GM23248 (cell line): ENCODE measurements at regions not wholly inside any gene's neighbourhood (a gene's known extent, or its start where the extent isn't known, plus 50 kb on each side); places are given as distances from the start of the nearest gene placed in this dataset.
"Not testable (repeated sequence)": the region's sequence is repeated elsewhere in the genome, so short reads cannot be mapped to it uniquely, and the experiment has no call there.

Experiments
- DNase-seq: peaks from one replicate; pipeline ENCODE4 v3.0.0-alpha.2; 2015
- H2AFZ ChIP-seq: fragments of 200-600 bp; sonication (generic); 2 replicates; pipeline ENCODE4 v1.6.1; 2016; ENCODE audit warnings: antibody characterized with exemption
- H3F3A ChIP-seq: fragments of 200-600 bp; sonication (generic); 2 replicates; pipeline ENCODE4 v1.6.1; 2016; ENCODE audit warnings: mild to moderate bottlenecking, antibody characterized with exemption, mixed run types; ENCODE audit not compliant: insufficient read depth
- H3K27ac ChIP-seq: fragments of 200-600 bp; sonication (generic); 2 replicates; pipeline ENCODE4 v1.5.1; 2016; ENCODE audit warnings: mild to moderate bottlenecking
- H3K27me3 ChIP-seq: fragments of 200-600 bp; sonication (generic); replicated peaks from 2 replicates; pipeline ENCODE4 v1.6.1; 2016; ENCODE audit warnings: mild to moderate bottlenecking; ENCODE audit not compliant: insufficient read depth
- H3K36me3 ChIP-seq: fragments of 200-600 bp; sonication (generic); 2 replicates; pipeline ENCODE4 v1.6.1; 2016; ENCODE audit warnings: low read depth, mild to moderate bottlenecking
- H3K4me1 ChIP-seq: fragments of 200-600 bp; sonication (generic); 2 replicates; pipeline ENCODE4 v1.6.1; 2016; ENCODE audit warnings: mild to moderate bottlenecking; ENCODE audit not compliant: insufficient read depth
- H3K4me2 ChIP-seq: fragments of 200-600 bp; sonication (generic); one replicate; pipeline ENCODE4 v1.6.1; 2016; ENCODE audit warnings: mild to moderate bottlenecking; ENCODE audit not compliant: unreplicated experiment
- H3K4me3 ChIP-seq: fragments of 200-600 bp; sonication (generic); 2 replicates; pipeline ENCODE4 v1.5.1; 2016; ENCODE audit warnings: mild to moderate bottlenecking
- H3K79me2 ChIP-seq: fragments of 200-600 bp; sonication (generic); 2 replicates; pipeline ENCODE4 v1.6.1; 2016; ENCODE audit warnings: mild to moderate bottlenecking; ENCODE audit not compliant: insufficient read depth
- H3K9ac ChIP-seq: fragments of 200-600 bp; sonication (generic); 2 replicates; pipeline ENCODE4 v1.6.1; 2016; ENCODE audit warnings: mild to moderate bottlenecking
- H3K9me2 ChIP-seq: fragments of 200-600 bp; sonication (generic); 2 replicates; pipeline ENCODE4 v1.6.1; 2016; ENCODE audit warnings: mixed run types, mild to moderate bottlenecking, moderate library complexity; ENCODE audit not compliant: insufficient read depth
- H3K9me3 ChIP-seq: fragments of 200-600 bp; sonication (generic); one replicate; pipeline ENCODE4 v1.6.1; 2017; ENCODE audit warnings: low read depth
- H4K20me1 ChIP-seq: fragments of 200-600 bp; sonication (generic); 2 replicates; pipeline ENCODE4 v1.6.0; 2016; ENCODE audit not compliant: insufficient read depth
- EZH2 ChIP-seq: fragments of 200-600 bp; sonication (generic); IDR thresholded peaks from 2 replicates; pipeline ENCODE4 v1.6.1; 2018; ENCODE audit warnings: antibody characterized with exemption, mild to moderate bottlenecking; ENCODE audit not compliant: insufficient read depth, poor library complexity, severe bottlenecking
- EZH2phosphoT487 ChIP-seq: fragments of 200-600 bp; sonication (generic); IDR thresholded peaks from 2 replicates; pipeline ENCODE4 v1.6.1; 2018; ENCODE audit warnings: antibody characterized with exemption, moderate library complexity, mild to moderate bottlenecking, low read depth; ENCODE audit not compliant: insufficient read depth
- WGBS, 2 experiments: methylation state at CpG; one replicate each; pipeline ENCODE4 v1.1.6; 2015 to 2017; ENCODE audit warnings: low lambda C conversion rate in 2 of 2, low coverage in 1 of 2; ENCODE audit errors: missing lambda C conversion rate in 2 of 2; 5-methylcytosine and 5-hydroxymethylcytosine counted together
- in situ Hi-C: fragments of 300-500 bp; cut with MboI; formaldehyde crosslinking; loops from 2 replicates; pipeline ENCODE4 v1.15.0; 2020

- no peaks in the 10 kb centered on the region for H3K9me2 ChIP-seq
- no peak overlapping the region for H3K27ac ChIP-seq
- H4K20me1 ChIP-seq: no peaks in the 10 kb centered on the region
- in situ Hi-C loops: no loop called here
- H3K4me3 ChIP-seq: no peak overlapping the region
- H3K4me1 ChIP-seq: no peaks in the 10 kb centered on the region
- no peak overlapping the region for H3K9ac ChIP-seq
- no peaks in the 10 kb centered on the region for H3K36me3 ChIP-seq
- DNase-seq: no peak
- H3K79me2 ChIP-seq: no peaks in the 10 kb centered on the region
- TF ChIP-seq EZH2phosphoT487 (no peak), EZH2 (no peak)
- no peak overlapping the region for H3K4me2 ChIP-seq
- 46 to 53% methylated on average over 8 of the region's 8 CpGs for WGBS, 2 experiments
- H3K9me3 ChIP-seq: no peaks in the 10 kb centered on the region
- H2AFZ ChIP-seq: no peak overlapping the region
- no peaks in the 10 kb centered on the region for H3K27me3 ChIP-seq
- H3F3A ChIP-seq: no peaks in the 10 kb centered on the region
Measured at GRCh38 chr12:41652981-41653380, 464.9 kb downstream of the PDZRN4 start.

GRCh38 chr12:41645624-41646023, 457.5 kb downstream of the PDZRN4 start:
- no peaks in the 10 kb centered on the region for H4K20me1 ChIP-seq
- no peak for DNase-seq
- no peaks in the 10 kb centered on the region for H3K27me3 ChIP-seq
- H3F3A ChIP-seq: no peaks in the 10 kb centered on the region
- TF ChIP-seq EZH2: no peak
- no peak for TF ChIP-seq EZH2phosphoT487
- no peaks in the 10 kb centered on the region for H3K9me2 ChIP-seq
- H2AFZ ChIP-seq: no peak overlapping the region
- WGBS, 2 experiments: 33 to 50% methylated on average over 1 of the region's 1 CpG
- H3K9ac ChIP-seq: no peak overlapping the region
- in situ Hi-C loops: no loop called here
- no peaks in the 10 kb centered on the region for H3K4me1 ChIP-seq
- no peaks in the 10 kb centered on the region for H3K79me2 ChIP-seq
- no peak overlapping the region for H3K4me3 ChIP-seq
- H3K36me3 ChIP-seq: no peaks in the 10 kb centered on the region
- no peak overlapping the region for H3K4me2 ChIP-seq
- H3K27ac ChIP-seq: no peak overlapping the region
- H3K9me3 ChIP-seq: no peaks in the 10 kb centered on the region

GRCh38 chr12:41642808-41643207, 454.7 kb downstream of the PDZRN4 start:
- H3K4me2 ChIP-seq, H3K4me1 ChIP-seq, in situ Hi-C loops, H2AFZ ChIP-seq, H3F3A ChIP-seq, H4K20me1 ChIP-seq, H3K27ac ChIP-seq, H3K9ac ChIP-seq, H3K79me2 ChIP-seq, H3K9me2 ChIP-seq, H3K9me3 ChIP-seq, H3K4me3 ChIP-seq, H3K36me3 ChIP-seq, DNase-seq, H3K27me3 ChIP-seq: not testable (repeated sequence)
- 55 to 67% methylated on average over 9 to 10 of the region's 11 CpGs for whole genome bisulfite sequencing, 2 experiments

- no peaks in the 10 kb centered on the region for H3K9me3 ChIP-seq
- no peak overlapping the region for H3K4me2 ChIP-seq
- H3K27me3 ChIP-seq: no peaks in the 10 kb centered on the region
- H3K27ac ChIP-seq: no peak overlapping the region
- H3K9me2 ChIP-seq: no peaks in the 10 kb centered on the region
- no peak overlapping the region for H3K9ac ChIP-seq
- no peaks in the 10 kb centered on the region for H3K4me1 ChIP-seq
- no peak overlapping the region for H3K4me3 ChIP-seq
- H3K79me2 ChIP-seq: no peaks in the 10 kb centered on the region
- in situ Hi-C loops: no loop called here
- TF ChIP-seq EZH2phosphoT487: no peak
- H3K36me3 ChIP-seq: no peaks in the 10 kb centered on the region
- no peaks in the 10 kb centered on the region for H4K20me1 ChIP-seq
- WGBS, 2 experiments: 39 to 48% methylated on average over 4 of the region's 4 CpGs
- no peak for DNase-seq
- H3F3A ChIP-seq: no peaks in the 10 kb centered on the region
- no peak overlapping the region for H2AFZ ChIP-seq
Measured at GRCh38 chr12:41636653-41637052, 448.5 kb downstream of the PDZRN4 start.

GRCh38 chr12:41635626-41636364, 447.7 kb downstream of the PDZRN4 start:
- H3F3A ChIP-seq: no peaks in the 10 kb centered on the region
- 23 to 29% methylated on average over 5 of the region's 5 CpGs for WGBS, 2 experiments
- no peak overlapping the region for H3K4me2 ChIP-seq
- H3K27me3 ChIP-seq: no peaks in the 10 kb centered on the region
- H4K20me1 ChIP-seq: no peaks in the 10 kb centered on the region
- H3K36me3 ChIP-seq: no peaks in the 10 kb centered on the region
- no peak overlapping the region for H3K9ac ChIP-seq
- no peaks in the 10 kb centered on the region for H3K9me2 ChIP-seq
- no peaks in the 10 kb centered on the region for H3K4me1 ChIP-seq
- no peak overlapping the region for H2AFZ ChIP-seq
- in situ Hi-C loops: no loop called here
- no peaks in the 10 kb centered on the region for H3K79me2 ChIP-seq
- H3K27ac ChIP-seq: no peak overlapping the region
- H3K4me3 ChIP-seq: no peak overlapping the region
- TF ChIP-seq EZH2phosphoT487 (no peak), EZH2 (no peak)
- no peak for DNase-seq
- no peaks in the 10 kb centered on the region for H3K9me3 ChIP-seq
